Heart left ventricle (tissue), 13 donors: ENCODE measurements at regions not wholly inside any gene's neighbourhood (a gene's known extent, or its start where the extent isn't known, plus 50 kb on each side); places are given as distances from the start of the nearest gene placed in this dataset.

ENCODE experiments used
- POLR2A ChIP-seq, 2 donors: fragments of 450-650 bp; IDR thresholded peaks; one replicate each; pipeline ENCODE4 v1.6.1; 2017; ENCODE audit warnings: antibody characterized with exemption in 2 of 2, mild to moderate bottlenecking in 2 of 2, moderate library complexity in 2 of 2
- TF ChIP-seq, protein P1 (sequence below), 12 donors: fragments of 200-600 bp; sonication (generic) in 4 of 12; IDR thresholded peaks; one replicate each; pipeline versions ENCODE4 v1.5.0 to v1.8.0; 2018 to 2022; ENCODE audit warnings: antibody characterized with exemption in 12 of 12, mild to moderate bottlenecking in 5 of 12
- donor health status: ischemic (EF 13 %, LVEDD 7.1; RV severe dilation, severe dysfunction).
- donor health status: DM: no; HTN: yes; CAD: no.
- donor health status: DM: no; HTN: no; CAD: no.
- donor health status: ischemic (EF 25% LVEDD 6.9; RV normal size, moderate dysfunction).
- donor health status: ischemic (EF 25% LVEDD 5.7; RV mildly dilated, moderate dysfunction).
- donor health status: ischemic (EF 35%, LVEDD 5.7; RV mildly dilated, moderate dysfunction).
- donor health status: nonischemic (EF 11% LVEDD 7.7; RV severe dilation, severe dysfunction).
- donor health status: DM: yes; HTN: yes; CAD: no.
- donor health status: PGD.
- donor health status: ischemic (EF 29% LVEDD 5.4; RV normal size, mild dysfunction).
- donor health status: nonischemic (EF 23%, LVEDD 6.1; RV moderate dilation, normal function).

DNA sequence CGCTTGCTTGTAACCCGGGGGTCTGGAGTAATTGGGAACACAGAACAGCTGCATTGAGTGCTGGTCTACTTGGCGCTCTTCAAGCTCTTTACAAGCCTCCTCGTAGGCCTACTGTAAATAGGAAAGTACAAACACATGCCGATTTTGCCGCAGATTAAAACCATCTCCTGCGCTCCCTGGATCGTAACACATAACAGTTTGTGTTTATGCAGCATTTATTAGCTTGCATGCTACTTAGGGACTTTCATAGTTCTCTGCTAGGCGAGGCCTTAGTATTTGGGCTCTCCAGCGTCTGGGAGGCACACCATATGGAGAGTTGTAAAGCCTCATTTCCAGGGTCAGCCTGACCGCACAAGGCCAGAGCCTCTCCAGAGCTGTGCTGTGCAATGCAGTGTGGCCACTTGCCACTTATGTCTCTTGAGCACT is 84.0 kb upstream of the HAAO start:
- TF ChIP-seq, protein P1, sequence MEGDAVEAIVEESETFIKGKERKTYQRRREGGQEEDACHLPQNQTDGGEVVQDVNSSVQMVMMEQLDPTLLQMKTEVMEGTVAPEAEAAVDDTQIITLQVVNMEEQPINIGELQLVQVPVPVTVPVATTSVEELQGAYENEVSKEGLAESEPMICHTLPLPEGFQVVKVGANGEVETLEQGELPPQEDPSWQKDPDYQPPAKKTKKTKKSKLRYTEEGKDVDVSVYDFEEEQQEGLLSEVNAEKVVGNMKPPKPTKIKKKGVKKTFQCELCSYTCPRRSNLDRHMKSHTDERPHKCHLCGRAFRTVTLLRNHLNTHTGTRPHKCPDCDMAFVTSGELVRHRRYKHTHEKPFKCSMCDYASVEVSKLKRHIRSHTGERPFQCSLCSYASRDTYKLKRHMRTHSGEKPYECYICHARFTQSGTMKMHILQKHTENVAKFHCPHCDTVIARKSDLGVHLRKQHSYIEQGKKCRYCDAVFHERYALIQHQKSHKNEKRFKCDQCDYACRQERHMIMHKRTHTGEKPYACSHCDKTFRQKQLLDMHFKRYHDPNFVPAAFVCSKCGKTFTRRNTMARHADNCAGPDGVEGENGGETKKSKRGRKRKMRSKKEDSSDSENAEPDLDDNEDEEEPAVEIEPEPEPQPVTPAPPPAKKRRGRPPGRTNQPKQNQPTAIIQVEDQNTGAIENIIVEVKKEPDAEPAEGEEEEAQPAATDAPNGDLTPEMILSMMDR (IDR thresholded peaks at IDR 0.05): no peak
- TF ChIP-seq POLR2A (IDR thresholded peaks at IDR 0.05): no peak
